ENCODE measurements at regions not wholly inside any gene's neighbourhood (a gene's known extent, or its start where the extent isn't known, plus 50 kb on each side); places are given as distances from the start of the nearest gene placed in this dataset.
A peak's percentile ranks its signal among the peaks of the same experiment; 100 is the strongest.

- Mint-ChIP-seq H3K4me3 (ENCODE audit: unreplicated experiment) (no peak overlapping the region), H3K4me1 (ENCODE audit: unreplicated experiment) (peaks cover 70% of the 10 kb centered on the region), H3K36me3 (ENCODE audit: low read depth, unreplicated experiment) (peaks cover 3% of the 10 kb centered on the region), H3K27ac (ENCODE audit: unreplicated experiment) (no peak overlapping the region), H3K27me3 (ENCODE audit: unreplicated experiment) (peaks cover 5% of the 10 kb centered on the region), H3K9me3 (ENCODE audit: unreplicated experiment) (no peaks in the 10 kb centered on the region)
- TF ChIP-seq CTCF (IDR thresholded peaks at IDR 0.05; ENCODE audit: unreplicated experiment): no peak
- DNase-seq (ENCODE audit: low spot score): no peak
Observed at GRCh38 chr2:64262816-64263215, 118.6 kb upstream of the PELI1 start.

DNA sequence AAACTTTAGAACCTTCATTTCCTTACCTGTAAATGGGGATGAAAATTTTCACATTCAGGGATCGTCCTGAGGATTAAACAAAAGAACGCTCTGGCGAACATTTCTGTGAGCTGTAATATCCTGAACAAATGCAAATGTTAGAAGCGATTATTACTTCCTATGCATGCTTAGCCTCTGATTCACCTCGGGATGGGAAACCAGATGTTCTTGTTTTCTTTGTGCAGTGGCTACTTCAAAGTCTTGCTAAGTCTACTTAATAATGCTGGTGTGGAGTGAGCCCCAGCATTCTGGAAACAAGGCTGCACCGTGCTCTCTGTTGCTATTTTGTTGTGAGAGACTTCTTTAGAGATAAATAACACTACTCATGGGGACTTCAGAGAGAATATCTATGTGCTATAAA, 119.1 kb upstream of the PELI1 start:
- H3K9me3 Mint-ChIP-seq (ENCODE audit: unreplicated experiment): no peaks in the 10 kb centered on the region
- no peak for DNase-seq (ENCODE audit: low spot score)
- H3K4me3 Mint-ChIP-seq (ENCODE audit: unreplicated experiment): no peak overlapping the region
- H3K27ac Mint-ChIP-seq (ENCODE audit: unreplicated experiment): no peak overlapping the region
- peaks cover 5% of the 10 kb centered on the region for H3K27me3 Mint-ChIP-seq (ENCODE audit: unreplicated experiment)
- H3K4me1 Mint-ChIP-seq (ENCODE audit: unreplicated experiment): peaks cover 74% of the 10 kb centered on the region
- no peak for TF ChIP-seq CTCF (IDR thresholded peaks at IDR 0.05; ENCODE audit: unreplicated experiment)
- peaks cover 3% of the 10 kb centered on the region for H3K36me3 Mint-ChIP-seq (ENCODE audit: low read depth, unreplicated experiment)

DNA sequence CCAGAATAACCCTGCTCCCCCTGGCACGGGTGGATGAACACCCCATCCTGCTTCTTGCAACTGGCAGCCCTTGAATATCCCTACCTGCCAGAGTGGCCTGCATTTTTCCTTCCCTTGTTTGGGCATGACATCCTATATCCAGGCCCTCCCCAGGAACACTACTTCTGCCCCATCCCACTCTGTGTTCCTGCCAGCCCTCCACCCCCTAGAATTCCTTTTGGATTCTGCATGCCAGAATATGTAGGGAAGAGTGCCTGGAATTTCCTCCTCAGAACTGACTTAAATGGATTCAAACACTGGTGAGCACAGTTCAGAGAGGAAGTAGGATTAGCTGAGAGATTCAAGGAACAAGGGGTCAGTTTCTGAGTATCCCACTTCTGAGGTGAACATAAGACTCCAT, 123.5 kb upstream of the PELI1 start:
- Mint-ChIP-seq H3K4me3 (ENCODE audit: unreplicated experiment) (no peak overlapping the region), H3K27ac (ENCODE audit: unreplicated experiment) (peak overlapping the region; percentile 68), H3K4me1 (ENCODE audit: unreplicated experiment) (peaks cover 67% of the 10 kb centered on the region), H3K36me3 (ENCODE audit: low read depth, unreplicated experiment) (peaks cover 12% of the 10 kb centered on the region), H3K27me3 (ENCODE audit: unreplicated experiment) (peaks cover 9% of the 10 kb centered on the region), H3K9me3 (ENCODE audit: unreplicated experiment) (no peaks in the 10 kb centered on the region)
- no peak for TF ChIP-seq CTCF (IDR thresholded peaks at IDR 0.05; ENCODE audit: unreplicated experiment)
- no peak for DNase-seq (ENCODE audit: low spot score)

- Mint-ChIP-seq H3K9me3 (ENCODE audit: unreplicated experiment) (no peaks in the 10 kb centered on the region), H3K27me3 (ENCODE audit: unreplicated experiment) (peaks cover 9% of the 10 kb centered on the region), H3K4me1 (ENCODE audit: unreplicated experiment) (peaks cover 67% of the 10 kb centered on the region), H3K27ac (ENCODE audit: unreplicated experiment) (peak overlapping the region; percentile 68), H3K36me3 (ENCODE audit: low read depth, unreplicated experiment) (peaks cover 15% of the 10 kb centered on the region), H3K4me3 (ENCODE audit: unreplicated experiment) (no peak overlapping the region)
- no peak for TF ChIP-seq CTCF (IDR thresholded peaks at IDR 0.05; ENCODE audit: unreplicated experiment)
- no peak for DNase-seq (ENCODE audit: low spot score)
Observed at GRCh38 chr2:64268330-64269048, 124.3 kb upstream of the PELI1 start.

DNA sequence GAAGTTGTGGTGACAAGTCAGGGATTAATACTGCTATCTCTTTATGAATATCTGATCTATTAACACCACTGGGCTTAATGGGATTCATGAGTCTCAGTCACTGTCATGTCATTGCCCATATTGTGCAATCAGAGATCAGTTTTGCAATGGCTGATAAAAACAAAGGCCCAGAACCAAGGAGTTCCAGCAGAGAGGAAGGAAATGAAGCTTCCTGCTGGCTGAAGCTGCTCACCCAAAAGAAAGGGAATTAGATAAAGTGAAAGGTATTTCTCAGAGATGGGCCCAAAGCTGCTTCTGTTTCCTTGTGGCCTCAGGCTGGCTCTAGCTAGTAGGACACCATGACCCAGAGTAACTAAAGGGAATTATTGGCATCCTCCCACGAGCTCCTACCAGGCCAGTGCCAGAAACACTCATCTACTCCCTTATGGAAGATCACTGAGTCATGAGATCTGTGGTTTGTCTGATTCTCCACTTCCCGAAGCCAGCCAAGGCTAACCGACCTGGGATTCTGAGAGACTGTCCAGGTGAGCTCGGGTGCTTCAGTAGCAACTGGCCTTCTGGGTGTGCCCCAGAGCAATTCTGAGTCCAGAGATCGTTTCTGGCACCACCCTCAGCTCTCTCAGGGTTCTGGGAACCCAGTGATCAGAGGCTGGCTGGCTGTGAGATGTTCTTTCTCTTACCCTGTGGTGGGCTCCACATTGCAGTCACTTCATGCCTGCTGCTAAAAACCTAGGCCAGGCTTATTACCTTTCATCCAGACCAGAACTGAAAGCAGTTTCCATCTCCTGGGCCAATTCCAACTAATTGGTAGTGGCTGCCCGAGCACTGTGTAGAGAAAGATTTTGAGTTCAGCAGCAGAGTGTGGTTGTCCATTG, 129.5 kb upstream of the PELI1 start:
- Mint-ChIP-seq H3K4me3 (ENCODE audit: unreplicated experiment) (no peak overlapping the region), H3K36me3 (ENCODE audit: low read depth, unreplicated experiment) (peaks cover 12% of the 10 kb centered on the region), H3K9me3 (ENCODE audit: unreplicated experiment) (no peaks in the 10 kb centered on the region), H3K4me1 (ENCODE audit: unreplicated experiment) (peaks cover 57% of the 10 kb centered on the region), H3K27ac (ENCODE audit: unreplicated experiment) (peak overlapping the region; percentile 94), H3K27me3 (ENCODE audit: unreplicated experiment) (peaks cover 4% of the 10 kb centered on the region)
- TF ChIP-seq CTCF (IDR thresholded peaks at IDR 0.05; ENCODE audit: unreplicated experiment): no peak
- DNase-seq (ENCODE audit: low spot score): peak; percentile 23

Data from endothelial cell (in vitro differentiated cells).